ENCODE measurements at regions not wholly inside any gene's neighbourhood (a gene's known extent, or its start where the extent isn't known, plus 50 kb on each side); places are given as distances from the start of the nearest gene placed in this dataset.

DNA sequence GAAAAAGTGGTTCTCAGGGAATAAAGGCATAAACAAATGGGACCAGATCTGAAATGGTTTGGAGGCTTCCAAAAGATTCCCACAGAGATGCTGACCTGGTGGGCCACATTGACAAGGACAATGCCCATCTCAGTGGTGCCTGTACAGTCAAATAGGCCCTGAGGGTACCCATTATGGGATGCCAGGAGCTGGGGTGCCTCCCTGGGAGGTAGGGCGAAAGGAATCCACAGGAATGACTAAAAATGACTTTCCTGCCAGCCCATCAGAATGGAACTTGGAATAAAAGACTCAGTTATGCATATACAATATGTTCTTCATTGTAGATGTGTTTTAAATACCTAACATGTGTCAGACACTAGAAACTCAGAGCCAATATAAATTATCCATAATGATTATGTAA, 248.5 kb downstream of the RNF144A start:
- TF ChIP-seq, protein P1, sequence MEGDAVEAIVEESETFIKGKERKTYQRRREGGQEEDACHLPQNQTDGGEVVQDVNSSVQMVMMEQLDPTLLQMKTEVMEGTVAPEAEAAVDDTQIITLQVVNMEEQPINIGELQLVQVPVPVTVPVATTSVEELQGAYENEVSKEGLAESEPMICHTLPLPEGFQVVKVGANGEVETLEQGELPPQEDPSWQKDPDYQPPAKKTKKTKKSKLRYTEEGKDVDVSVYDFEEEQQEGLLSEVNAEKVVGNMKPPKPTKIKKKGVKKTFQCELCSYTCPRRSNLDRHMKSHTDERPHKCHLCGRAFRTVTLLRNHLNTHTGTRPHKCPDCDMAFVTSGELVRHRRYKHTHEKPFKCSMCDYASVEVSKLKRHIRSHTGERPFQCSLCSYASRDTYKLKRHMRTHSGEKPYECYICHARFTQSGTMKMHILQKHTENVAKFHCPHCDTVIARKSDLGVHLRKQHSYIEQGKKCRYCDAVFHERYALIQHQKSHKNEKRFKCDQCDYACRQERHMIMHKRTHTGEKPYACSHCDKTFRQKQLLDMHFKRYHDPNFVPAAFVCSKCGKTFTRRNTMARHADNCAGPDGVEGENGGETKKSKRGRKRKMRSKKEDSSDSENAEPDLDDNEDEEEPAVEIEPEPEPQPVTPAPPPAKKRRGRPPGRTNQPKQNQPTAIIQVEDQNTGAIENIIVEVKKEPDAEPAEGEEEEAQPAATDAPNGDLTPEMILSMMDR (IDR thresholded peaks at IDR 0.05) = no peak
- no peak for TF ChIP-seq POLR2A (IDR thresholded peaks at IDR 0.05)
